ENCODE measurements at regions not wholly inside any gene's neighbourhood (a gene's known extent, or its start where the extent isn't known, plus 50 kb on each side); places are given as distances from the start of the nearest gene placed in this dataset.

GRCh38 chr12:24071842-24072241 lies 122.4 kb upstream of the SOX5 start:
- TF ChIP-seq CTCF (IDR thresholded peaks at IDR 0.05; ENCODE audit: low read depth, low read length) = no peak
- H3K4me3 ChIP-seq (ENCODE audit: low read depth, low read length) = no peak overlapping the region

GRCh38 chr12:24069532-24070395 lies 120.3 kb upstream of the SOX5 start:
- no peak overlapping the region for H3K4me3 ChIP-seq (ENCODE audit: low read depth, low read length)
- no peak for TF ChIP-seq CTCF (IDR thresholded peaks at IDR 0.05; ENCODE audit: low read depth, low read length)

- TF ChIP-seq CTCF (IDR thresholded peaks at IDR 0.05; ENCODE audit: low read depth, low read length) = no peak
- H3K4me3 ChIP-seq (ENCODE audit: low read depth, low read length) = no peak overlapping the region
Observed at GRCh38 chr12:24066865-24067264, 117.4 kb upstream of the SOX5 start.

GRCh38 chr12:24066097-24066496 lies 116.6 kb upstream of the SOX5 start:
- TF ChIP-seq CTCF (IDR thresholded peaks at IDR 0.05; ENCODE audit: low read depth, low read length) = no peak
- H3K4me3 ChIP-seq (ENCODE audit: low read depth, low read length) = no peak overlapping the region

- H3K4me3 ChIP-seq (ENCODE audit: low read depth, low read length) = no peak overlapping the region
- TF ChIP-seq CTCF (IDR thresholded peaks at IDR 0.05; ENCODE audit: low read depth, low read length) = no peak
Observed at GRCh38 chr12:24062642-24063245, 113.3 kb upstream of the SOX5 start.

- TF ChIP-seq CTCF (IDR thresholded peaks at IDR 0.05; ENCODE audit: low read depth, low read length) = no peak
- no peak overlapping the region for H3K4me3 ChIP-seq (ENCODE audit: low read depth, low read length)
Observed at GRCh38 chr12:24060089-24060488, 110.6 kb upstream of the SOX5 start.

- TF ChIP-seq CTCF (IDR thresholded peaks at IDR 0.05; ENCODE audit: low read depth, low read length) = no peak
- H3K4me3 ChIP-seq (ENCODE audit: low read depth, low read length) = no peak overlapping the region
Observed at GRCh38 chr12:24057920-24058476, 108.5 kb upstream of the SOX5 start.
